OCI-M1 (cell line): ENCODE measurements at regions not wholly inside any gene's neighbourhood (a gene's known extent, or its start where the extent isn't known, plus 50 kb on each side); places are given as distances from the start of the nearest gene placed in this dataset.
"Not testable (repeated sequence)": the region's sequence is repeated elsewhere in the genome, so short reads cannot be mapped to it uniquely, and the experiment has no call there.

Experiments used
- DNase-seq: peaks from one replicate; lab custom pipeline; 2025; lab: John Stamatoyannopoulos, UW

GRCh38 chr6:11486959-11487358, 50.6 kb upstream of the TMEM170B start:
- DNase-seq = no peak

- DNase-seq = no peak
These were observed 51.1 kb upstream of the TMEM170B start for GRCh38 chr6:11486486-11486885.

DNA sequence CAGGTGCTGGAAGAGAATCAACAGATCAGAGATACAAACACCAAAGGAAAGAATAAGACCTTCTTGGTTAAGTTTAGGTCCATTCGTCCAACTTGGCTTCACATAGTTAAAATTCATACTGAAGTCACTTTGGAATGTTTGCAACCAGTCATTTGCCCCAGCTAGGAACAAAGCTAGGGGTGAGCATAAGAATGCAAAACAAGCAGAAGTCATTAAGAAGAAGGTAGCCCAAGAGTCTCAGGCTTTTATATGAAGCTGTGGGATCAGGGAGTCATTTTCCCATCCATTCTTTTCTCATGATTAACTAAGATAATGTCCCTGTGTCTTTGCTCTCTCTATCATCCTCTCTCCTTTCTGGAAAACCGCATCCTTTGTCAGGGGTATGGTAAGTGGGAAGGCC, 51.5 kb upstream of the TMEM170B start:
- no peak for DNase-seq

DNA sequence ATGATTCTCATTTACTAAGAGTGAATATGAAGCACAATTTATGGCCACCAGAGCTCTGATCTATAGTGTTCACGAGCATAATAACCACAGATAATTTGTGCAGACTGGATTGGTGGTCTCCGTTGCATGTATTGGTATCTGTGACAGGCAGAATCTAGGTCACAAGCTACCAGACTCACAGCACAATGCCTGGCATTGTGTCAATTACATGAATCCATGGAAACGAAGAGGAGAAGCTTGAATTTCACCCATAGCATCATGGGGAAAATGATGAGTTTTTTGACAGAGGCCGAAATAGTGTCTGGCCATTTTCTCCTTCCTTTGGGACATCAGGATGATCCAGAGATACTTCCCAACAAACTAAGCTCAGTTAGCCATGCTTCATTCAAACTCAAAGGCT, 52.3 kb upstream of the TMEM170B start:
- no peak for DNase-seq

DNA sequence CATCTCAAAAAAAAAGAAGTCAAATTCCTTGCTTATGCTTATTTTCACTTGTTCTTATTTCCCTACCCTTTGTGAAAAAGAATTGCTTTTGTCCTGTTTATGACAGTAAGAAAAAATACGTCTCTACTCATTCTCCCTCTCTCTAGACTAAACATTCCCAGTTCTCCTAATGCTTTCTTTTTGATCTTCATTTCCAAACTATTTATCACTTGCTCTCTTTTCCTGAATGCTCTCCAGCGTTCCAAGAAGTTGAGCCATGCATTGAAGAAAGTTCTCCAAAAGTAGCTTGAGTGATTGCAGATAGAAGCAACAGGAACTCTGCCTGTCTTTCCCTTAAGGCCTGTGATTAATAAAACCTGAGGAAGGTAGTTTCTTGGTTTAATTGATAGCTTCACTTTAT, 53.1 kb upstream of the TMEM170B start:
- no peak for DNase-seq

DNA sequence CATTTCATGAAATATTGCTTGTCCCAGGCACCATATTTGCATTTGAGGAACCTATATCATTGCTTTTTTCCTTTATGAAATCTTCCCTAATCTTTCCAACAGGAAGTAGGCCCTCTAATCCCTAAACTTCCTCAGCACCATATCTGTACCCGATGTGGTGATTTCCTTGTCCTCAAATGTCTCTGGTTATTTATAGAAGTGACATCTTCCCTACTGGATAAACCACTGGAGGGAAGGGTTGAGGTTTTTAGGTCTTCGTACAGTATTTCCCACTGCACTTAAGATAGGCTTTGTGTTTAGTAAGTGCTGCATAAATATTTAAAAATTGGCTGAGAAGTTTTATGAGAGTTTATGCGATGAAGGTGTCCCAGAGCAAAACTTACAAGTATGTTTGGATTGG, 54.9 kb upstream of the TMEM170B start:
- DNase-seq = no peak

DNA sequence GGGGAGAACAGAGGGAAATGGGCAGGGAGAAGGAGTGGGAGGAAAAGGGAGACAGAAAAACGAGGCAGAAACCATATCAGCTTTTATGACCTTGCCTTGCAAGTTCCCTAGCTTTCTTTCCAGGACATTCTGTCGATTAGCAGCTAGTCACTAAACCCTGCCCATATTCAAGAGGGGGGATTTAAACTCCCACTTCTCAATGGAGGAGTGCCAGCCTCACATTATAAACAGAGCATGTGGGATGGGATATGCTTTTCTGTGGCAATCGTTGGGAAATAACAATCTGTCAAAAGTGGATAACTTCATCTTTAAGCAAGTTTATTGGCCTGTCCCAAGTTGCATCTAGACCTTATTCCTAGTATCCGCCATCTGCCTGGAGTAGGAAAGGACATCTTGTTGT, 57.0 kb upstream of the TMEM170B start:
- DNase-seq = no peak

DNA sequence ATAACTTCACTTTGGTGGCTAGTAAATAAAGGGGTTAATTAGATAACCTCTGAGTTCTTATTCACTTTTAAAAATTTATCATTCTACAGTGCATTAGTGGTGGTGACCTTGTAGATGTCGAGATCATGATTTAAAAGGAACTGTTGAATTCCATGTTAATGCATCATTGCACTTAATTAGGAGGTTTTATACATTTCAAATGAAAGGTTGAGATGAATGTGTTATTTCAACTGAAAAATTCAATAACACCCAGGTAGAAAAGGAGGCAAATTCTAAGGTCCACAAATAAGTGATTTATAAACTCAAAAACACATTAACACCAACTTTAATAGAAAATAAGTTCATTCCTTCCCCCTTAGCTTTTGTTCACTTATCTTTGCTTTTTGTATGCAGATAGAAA, 58.3 kb upstream of the TMEM170B start:
- DNase-seq = no peak

DNA sequence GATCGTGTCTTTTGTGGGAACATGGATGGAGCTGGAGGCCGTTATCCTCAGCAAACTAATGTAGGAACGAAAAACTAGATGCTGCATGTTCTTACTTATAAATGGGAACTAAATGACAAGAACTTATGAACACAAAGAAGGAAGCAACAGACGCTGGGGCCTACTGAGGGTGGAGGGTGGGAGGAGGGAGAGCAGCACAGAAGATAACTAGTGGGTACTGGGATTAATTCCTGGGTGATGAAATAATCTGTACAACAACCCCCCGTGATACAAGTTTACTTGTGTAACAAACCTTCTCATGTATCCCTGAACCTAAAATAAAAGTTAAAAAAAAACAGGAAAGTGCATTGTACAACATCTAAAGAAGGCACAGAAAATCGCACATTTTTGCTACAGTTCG, 59.0 kb upstream of the TMEM170B start:
- no peak for DNase-seq

DNA sequence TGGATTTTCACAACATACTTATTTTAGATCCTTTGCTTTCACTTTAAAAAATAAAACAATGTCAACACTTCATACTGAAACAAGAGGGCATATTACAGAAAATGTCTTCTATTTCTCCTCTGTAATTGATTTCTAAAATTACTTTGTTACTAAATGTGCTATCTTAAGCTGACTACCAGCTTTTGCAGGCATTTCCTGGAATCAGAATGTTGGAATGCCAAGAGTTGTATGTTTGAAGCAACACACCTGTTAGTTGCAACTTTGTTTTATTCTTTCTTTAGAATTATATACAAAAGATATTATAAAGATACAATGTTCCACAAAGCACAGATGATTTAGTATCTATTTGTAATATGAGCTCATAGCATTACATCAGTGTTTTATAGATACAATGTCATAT, 62.5 kb upstream of the TMEM170B start:
- no peak for DNase-seq

GRCh38 chr6:11473008-11473740, 64.4 kb upstream of the TMEM170B start:
- no peak for DNase-seq

DNA sequence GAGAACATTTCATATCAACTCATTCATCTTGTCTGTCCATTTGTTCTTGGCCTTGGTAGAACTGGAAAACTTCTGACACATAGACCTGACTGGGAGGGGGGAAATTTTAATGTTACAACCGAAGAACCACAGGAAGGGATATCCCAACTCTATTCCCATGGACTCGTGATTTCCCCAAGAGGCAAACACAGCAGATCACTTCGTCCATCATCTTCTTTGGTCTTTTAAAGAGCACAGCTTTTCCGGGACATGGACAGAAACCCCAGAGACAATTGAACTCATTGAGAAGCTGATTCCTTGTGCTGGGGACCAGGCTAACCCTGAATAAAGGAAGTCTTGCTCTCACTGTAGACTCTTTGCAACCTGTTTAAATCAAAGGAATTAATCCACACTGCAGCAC, 66.3 kb upstream of the TMEM170B start:
- DNase-seq = no peak

- no peak for DNase-seq
These were observed 67.9 kb upstream of the TMEM170B start for GRCh38 chr6:11469684-11470083.

DNA sequence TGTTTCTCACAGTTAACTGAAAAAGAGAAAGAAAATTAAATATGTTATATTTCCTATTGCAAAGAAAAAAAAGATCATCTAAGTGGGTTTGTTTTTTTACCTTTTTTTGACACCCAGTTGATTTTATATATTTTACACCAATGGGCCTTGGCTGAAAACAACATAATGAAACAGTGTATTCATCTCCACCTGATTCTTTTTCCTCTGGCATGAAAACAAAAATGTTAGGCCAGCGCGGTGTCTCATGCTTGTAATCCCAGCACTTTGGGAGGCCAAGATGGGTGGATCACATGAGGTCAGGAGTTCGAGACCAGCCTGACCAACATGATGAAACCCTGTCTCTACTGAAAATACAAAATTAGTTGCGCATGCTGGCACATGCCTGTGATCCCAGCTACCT, 69.3 kb upstream of the TMEM170B start:
- not testable (repeated sequence) for DNase-seq

- DNase-seq = no peak
These were observed 70.2 kb upstream of the TMEM170B start for GRCh38 chr6:11467364-11467763.

DNA sequence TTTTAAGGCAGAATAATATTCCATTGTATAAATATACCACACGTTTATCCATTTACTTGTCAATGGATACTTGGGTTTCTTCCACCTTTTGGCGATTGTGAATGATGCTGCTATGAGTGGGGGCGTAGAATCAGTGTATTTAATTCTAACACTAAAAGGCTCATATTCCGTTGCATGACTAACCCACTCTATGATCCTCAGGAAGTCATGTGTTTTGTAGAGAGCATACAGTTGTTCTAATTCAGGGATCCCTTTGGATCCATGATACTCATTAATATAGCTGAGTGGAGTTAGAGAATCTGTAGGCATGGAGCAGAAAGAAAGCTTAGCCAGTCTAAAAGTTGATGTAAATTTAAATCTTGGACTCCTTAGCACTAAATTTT, 74.2 kb upstream of the TMEM170B start:
- no peak for DNase-seq

- DNase-seq = no peak
These were observed 74.7 kb upstream of the TMEM170B start for GRCh38 chr6:11462742-11463397.

DNA sequence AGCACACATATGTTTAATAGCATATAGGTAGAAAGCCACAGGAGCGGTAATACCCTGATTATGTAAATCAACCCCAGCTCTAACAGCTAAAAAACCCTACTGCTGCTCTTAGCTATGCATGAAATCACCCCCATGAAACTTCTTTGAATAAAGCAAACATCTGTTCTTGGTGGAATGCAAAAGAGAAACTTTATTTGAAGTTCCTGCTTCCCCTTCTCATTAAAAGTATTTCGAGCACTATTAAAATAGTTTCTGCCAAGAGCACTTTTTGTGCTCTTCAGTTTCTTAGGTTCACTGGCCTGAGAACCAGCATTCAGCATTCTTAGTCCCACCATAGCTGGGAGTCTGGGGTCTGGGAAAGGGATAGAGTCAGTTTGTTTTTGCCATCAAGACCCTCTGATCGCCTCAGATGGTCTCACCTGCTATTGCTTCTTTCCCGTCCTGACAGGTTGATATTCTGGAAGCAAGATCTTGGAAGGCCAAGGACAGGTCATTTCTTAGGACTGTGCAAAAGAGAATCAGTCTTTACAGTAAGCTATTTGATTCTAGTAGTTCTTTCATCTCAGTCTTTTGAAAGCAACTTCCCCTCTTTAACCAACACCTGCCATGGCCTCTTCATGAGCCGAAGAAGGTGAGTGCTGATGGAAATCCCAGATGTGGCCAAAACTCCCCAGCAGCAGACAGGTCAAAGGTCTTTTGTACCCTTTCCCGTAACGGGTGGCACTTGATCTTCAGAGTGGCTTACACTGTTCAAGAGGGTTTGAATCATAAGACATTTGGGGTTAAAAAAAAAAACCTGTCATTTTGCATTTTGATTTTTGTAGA, 76.5 kb upstream of the TMEM170B start:
- no peak for DNase-seq

GRCh38 chr6:11460001-11460668, 77.4 kb upstream of the TMEM170B start:
- peak; percentile 61 for DNase-seq

- DNase-seq = no peak
These were observed 78.4 kb upstream of the TMEM170B start for GRCh38 chr6:11459079-11459610.

DNA sequence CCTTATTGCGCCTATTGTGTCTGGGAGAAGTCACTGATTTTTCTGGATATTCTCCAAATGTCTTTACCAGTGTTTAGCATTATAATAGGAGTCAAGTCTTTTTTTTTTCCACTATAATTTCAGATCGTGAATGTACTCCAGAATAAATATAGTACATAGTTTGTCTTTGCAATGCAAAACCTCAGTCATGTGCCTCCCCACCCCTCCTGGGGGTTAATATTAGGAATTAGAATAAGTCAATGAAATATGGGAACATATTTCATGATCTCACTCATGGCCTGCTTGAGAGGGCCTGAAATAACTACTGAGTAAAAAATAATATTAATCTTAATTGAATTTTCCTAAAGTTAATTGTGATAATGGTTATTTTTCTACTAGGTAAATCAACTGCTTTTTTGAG, 79.0 kb upstream of the TMEM170B start:
- no peak for DNase-seq

DNA sequence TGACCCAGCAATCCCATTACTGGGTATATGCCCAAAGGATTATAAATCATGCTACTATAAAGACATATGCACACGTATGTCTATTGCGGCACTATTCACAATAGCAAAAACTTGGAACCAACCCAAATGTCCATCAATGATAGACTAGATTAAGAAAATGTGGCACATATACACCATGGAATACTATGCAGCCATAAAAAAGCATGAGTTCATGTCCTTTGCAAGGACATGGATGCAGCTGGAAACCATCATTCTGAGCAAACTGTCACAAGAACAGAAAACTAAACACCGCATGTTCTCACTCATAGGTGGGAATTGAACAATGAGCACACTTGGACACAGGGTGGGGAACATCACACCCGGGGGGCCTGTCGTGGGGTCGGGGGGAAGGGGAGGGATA, 80.1 kb upstream of the TMEM170B start:
- DNase-seq = not testable (repeated sequence)
